ENCODE measurements at regions not wholly inside any gene's neighbourhood (a gene's known extent, or its start where the extent isn't known, plus 50 kb on each side); places are given as distances from the start of the nearest gene placed in this dataset.

DNA sequence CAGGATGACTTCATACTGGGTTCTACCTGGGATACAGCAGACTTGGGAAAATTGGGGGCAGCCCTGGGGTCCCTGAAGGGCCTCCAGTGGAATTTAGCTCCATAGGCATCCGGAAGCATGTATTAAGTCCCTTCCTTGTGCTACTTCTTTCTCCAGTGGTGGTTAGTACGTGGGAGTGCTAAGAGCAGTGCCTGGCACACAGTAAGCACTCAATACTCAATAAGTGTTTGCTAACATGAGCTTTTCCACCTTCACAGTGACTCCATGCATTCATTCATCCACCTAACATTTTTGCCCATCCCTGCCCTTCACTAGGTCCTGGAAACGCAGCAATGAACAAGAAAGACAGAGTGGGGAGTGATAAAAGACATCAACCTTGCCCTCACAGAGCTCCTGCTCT, 120.5 kb downstream of the MN1 start:
- no peak for TF ChIP-seq POLR2A (IDR thresholded peaks at IDR 0.05)
- TF ChIP-seq, protein P1, sequence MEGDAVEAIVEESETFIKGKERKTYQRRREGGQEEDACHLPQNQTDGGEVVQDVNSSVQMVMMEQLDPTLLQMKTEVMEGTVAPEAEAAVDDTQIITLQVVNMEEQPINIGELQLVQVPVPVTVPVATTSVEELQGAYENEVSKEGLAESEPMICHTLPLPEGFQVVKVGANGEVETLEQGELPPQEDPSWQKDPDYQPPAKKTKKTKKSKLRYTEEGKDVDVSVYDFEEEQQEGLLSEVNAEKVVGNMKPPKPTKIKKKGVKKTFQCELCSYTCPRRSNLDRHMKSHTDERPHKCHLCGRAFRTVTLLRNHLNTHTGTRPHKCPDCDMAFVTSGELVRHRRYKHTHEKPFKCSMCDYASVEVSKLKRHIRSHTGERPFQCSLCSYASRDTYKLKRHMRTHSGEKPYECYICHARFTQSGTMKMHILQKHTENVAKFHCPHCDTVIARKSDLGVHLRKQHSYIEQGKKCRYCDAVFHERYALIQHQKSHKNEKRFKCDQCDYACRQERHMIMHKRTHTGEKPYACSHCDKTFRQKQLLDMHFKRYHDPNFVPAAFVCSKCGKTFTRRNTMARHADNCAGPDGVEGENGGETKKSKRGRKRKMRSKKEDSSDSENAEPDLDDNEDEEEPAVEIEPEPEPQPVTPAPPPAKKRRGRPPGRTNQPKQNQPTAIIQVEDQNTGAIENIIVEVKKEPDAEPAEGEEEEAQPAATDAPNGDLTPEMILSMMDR (IDR thresholded peaks at IDR 0.05 in 4 of 5, conservative IDR thresholded peaks at IDR 0.05 in 1 of 5), result no peak
- no peak for ATAC-seq
- peak overlapping the region in 3 of 4 donors; percentile 33 to 98 (median 95) for H3K27ac ChIP-seq
- no peaks in the 10 kb centered on the region for H3K36me3 ChIP-seq
- intact Hi-C loops (cut with DNase I; ENCODE audit: low total_unique reads), result no loop called here
- DNase-seq, result no peak
- H3K4me3 ChIP-seq, result no peak overlapping the region
- no peaks in the 10 kb centered on the region for H3K9me3 ChIP-seq
- in situ Hi-C loops (cut with MboI; ENCODE audit: low sequenced_read_pairs in 4 of 4), result no loop called here
- H3K4me1 ChIP-seq, result peaks cover 11 to 16% of the 10 kb centered on the region in 2 donors
- no peaks in the 10 kb centered on the region for H3K27me3 ChIP-seq

- H3K27ac ChIP-seq, result peak overlapping the region; percentile 22 to 98 (median 96)
- peaks cover 23 to 28% of the 10 kb centered on the region in 2 donors for H3K4me1 ChIP-seq
- intact Hi-C loops (cut with DNase I; ENCODE audit: low total_unique reads), result no loop called here
- no peak overlapping the region for H3K4me3 ChIP-seq
- H3K27me3 ChIP-seq, result no peaks in the 10 kb centered on the region
- no peaks in the 10 kb centered on the region for H3K36me3 ChIP-seq
- no peaks in the 10 kb centered on the region for H3K9me3 ChIP-seq
- ATAC-seq (no peak), DNase-seq (no peak)
- TF ChIP-seq, protein P1 (IDR thresholded peaks at IDR 0.05 in 4 of 5, conservative IDR thresholded peaks at IDR 0.05 in 1 of 5), result peak in 3 of 5 experiments; percentile 14 to 45 (median 41)
- no peak for TF ChIP-seq POLR2A (IDR thresholded peaks at IDR 0.05)
- in situ Hi-C loops (cut with MboI; ENCODE audit: low sequenced_read_pairs in 4 of 4), result no loop called here
Observed at GRCh38 chr22:27682437-27682836, 119.1 kb downstream of the MN1 start.

DNA sequence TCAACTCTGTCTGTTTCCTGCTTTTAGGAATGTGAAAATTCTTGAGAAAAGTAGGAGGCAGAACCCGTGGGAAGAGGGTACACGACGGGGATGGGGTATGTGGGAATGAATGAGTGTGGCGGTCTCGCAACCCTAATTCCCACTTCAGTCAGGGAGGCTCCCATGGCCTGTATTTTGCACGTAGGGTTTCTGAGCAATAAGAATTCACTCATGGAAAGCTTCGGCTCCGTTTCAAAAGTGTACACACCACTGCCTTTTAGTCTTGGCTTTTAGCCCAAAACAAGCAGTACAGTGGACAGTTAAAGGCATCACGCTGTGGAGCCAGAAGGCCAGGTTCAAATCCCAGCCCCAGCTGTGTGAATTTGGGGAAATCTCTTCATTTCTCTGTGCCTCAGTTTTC, 116.7 kb downstream of the MN1 start:
- H3K27ac ChIP-seq, result peak overlapping the region; percentile 93 to 98 (median 96)
- no peak for DNase-seq
- peaks cover 25% of the 10 kb centered on the region in 2 donors for H3K4me1 ChIP-seq
- in situ Hi-C loops (cut with MboI; ENCODE audit: low sequenced_read_pairs in 4 of 4) (no loop called here), intact Hi-C loops (cut with DNase I; ENCODE audit: low total_unique reads) (loop anchor here (1.0 kb wide), 1 partner anchor 16 kb away; no protein-coding TSS in a partner anchor)
- TF ChIP-seq POLR2A (IDR thresholded peaks at IDR 0.05), result no peak
- TF ChIP-seq, protein P1 (IDR thresholded peaks at IDR 0.05 in 4 of 5, conservative IDR thresholded peaks at IDR 0.05 in 1 of 5), result no peak
- H3K9me3 ChIP-seq, result no peaks in the 10 kb centered on the region
- no peaks in the 10 kb centered on the region for H3K27me3 ChIP-seq
- no peak overlapping the region for H3K4me3 ChIP-seq
- no peak for ATAC-seq
- H3K36me3 ChIP-seq, result no peaks in the 10 kb centered on the region

DNA sequence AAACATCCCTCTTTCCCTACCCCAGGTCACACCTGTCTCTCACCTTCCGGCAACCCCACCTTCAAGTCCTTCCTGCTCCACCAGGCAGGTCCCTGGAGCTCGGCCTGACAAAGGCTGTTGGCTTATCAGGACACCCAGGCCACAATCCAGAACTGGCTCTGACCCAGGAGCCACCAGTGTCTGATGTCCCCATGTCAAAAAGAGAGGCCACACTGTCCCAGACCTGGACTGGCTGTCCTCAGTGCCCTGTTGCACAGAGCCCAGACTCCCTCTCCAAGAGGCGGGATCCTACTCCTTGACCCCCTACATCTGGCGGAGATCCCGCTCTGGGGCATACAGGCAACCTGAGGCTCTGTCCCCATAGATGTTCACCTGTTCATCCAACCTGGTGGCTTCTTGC, 116.0 kb downstream of the MN1 start:
- Histone ChIP-seq H3K27ac (peak overlapping the region; percentile 93 to 98 (median 96)), H3K9me3 (no peaks in the 10 kb centered on the region), H3K36me3 (no peaks in the 10 kb centered on the region), H3K4me3 (no peak overlapping the region), H3K27me3 (no peaks in the 10 kb centered on the region), H3K4me1 (peaks cover 25% of the 10 kb centered on the region in 2 donors)
- peak; percentile 74 to 77 for ATAC-seq
- peak; percentile 76 to 97 for DNase-seq
- intact Hi-C loops (cut with DNase I; ENCODE audit: low total_unique reads), result loop anchor here (1.0 kb wide), 1 partner anchor 16 kb away; no protein-coding TSS in a partner anchor
- in situ Hi-C loops (cut with MboI; ENCODE audit: low sequenced_read_pairs in 4 of 4), result no loop called here
- TF ChIP-seq, protein P1 (IDR thresholded peaks at IDR 0.05 in 4 of 5, conservative IDR thresholded peaks at IDR 0.05 in 1 of 5), result no peak
- TF ChIP-seq POLR2A (IDR thresholded peaks at IDR 0.05), result no peak

GRCh38 chr22:27685970-27686369, 115.6 kb downstream of the MN1 start:
- Histone ChIP-seq H3K27me3 (no peaks in the 10 kb centered on the region), H3K4me1 (peaks cover 25% of the 10 kb centered on the region in 2 donors), H3K9me3 (no peaks in the 10 kb centered on the region), H3K27ac (peak overlapping the region; percentile 93 to 98 (median 96)), H3K4me3 (no peak overlapping the region), H3K36me3 (no peaks in the 10 kb centered on the region)
- TF ChIP-seq, protein P1 (IDR thresholded peaks at IDR 0.05 in 4 of 5, conservative IDR thresholded peaks at IDR 0.05 in 1 of 5), result no peak
- TF ChIP-seq POLR2A (IDR thresholded peaks at IDR 0.05), result no peak
- ATAC-seq (peak; percentile 35), DNase-seq (no peak)
- in situ Hi-C loops (cut with MboI; ENCODE audit: low sequenced_read_pairs in 4 of 4) (no loop called here), intact Hi-C loops (cut with DNase I; ENCODE audit: low total_unique reads) (loop anchor here (1.0 to 2.0 kb wide), 3 partner anchors 17 to 35 kb away; no protein-coding TSS in a partner anchor)

All from gastrocnemius medialis (tissue), 4 donors.